SIG-M5 treated with dmso at 0.1 percent for 504 hours (cell line): ENCODE measurements at regions not wholly inside any gene's neighbourhood (a gene's known extent, or its start where the extent isn't known, plus 50 kb on each side); places are given as distances from the start of the nearest gene placed in this dataset.
"Not testable (repeated sequence)": the region's sequence is repeated elsewhere in the genome, so short reads cannot be mapped to it uniquely, and the experiment has no call there.

ENCODE experiments used
- DNase-seq: peaks from one replicate; lab custom pipeline; 2025; ENCODE audit not compliant: unreplicated experiment; lab: John Stamatoyannopoulos, UW

DNA sequence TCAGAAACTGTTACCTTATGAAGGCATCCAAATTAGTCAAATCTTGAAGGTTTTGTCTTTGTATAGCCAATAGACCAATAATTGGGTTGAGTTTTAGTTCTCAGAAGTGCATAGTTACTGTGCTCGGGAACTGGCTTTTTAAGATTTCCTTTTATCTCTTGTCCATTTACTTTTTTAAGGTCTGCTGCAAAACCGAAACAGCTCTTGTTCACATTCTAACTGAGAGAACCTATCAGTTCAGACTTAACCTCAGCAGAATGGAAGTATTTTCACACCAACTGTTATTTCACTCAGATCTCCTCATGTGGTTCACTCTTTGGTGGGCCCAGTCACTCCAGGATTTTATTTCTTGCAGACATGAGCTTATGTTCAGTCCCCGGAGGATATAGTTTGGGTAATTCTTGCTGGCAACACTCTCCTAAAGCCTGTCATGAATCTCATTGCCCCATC is 55.5 kb downstream of the TPBG start:
- DNase-seq = no peak

DNA sequence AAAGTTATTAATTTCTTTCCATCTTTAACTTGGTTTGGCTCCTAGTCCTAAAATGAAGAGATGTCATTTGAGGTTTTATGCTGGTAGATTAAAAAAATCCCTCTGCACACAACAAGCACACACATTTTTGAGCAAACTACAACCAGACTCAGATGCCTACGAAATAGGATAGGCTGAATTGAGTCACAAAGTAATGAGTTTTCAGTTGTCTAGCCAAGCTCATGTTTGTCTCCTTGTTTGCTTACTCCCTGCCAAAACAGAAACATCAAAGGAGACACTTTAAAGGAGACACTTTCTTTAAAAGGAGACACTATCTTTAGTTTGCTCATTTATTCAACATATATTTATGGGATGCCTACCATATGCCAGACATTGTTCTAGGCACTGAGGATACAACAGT is 56.2 kb downstream of the TPBG start:
- no peak for DNase-seq

GRCh38 chr6:82430611-82431010 is 67.0 kb downstream of the TPBG start:
- DNase-seq = no peak

- no peak for DNase-seq
Observed at GRCh38 chr6:82436740-82437139, 73.1 kb downstream of the TPBG start.

DNA sequence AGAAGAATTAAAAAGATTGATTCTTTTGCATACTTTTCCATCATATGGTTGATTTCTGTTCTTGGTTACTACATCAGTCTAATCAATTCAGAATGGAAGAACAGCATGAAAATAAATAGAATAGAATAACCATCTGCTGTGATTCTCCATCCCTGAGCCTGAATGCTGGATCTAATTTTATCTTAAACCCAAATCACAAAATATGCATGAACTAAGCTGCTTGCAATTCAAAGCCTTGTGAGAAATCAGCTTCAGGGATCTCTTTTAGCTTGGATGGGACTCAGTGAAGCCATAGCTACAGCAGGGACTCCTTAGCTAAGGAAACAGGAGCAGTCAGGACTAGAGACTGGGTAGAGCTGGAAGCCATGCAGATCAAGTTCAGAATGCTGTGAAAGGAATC is 74.1 kb downstream of the TPBG start:
- no peak for DNase-seq

DNA sequence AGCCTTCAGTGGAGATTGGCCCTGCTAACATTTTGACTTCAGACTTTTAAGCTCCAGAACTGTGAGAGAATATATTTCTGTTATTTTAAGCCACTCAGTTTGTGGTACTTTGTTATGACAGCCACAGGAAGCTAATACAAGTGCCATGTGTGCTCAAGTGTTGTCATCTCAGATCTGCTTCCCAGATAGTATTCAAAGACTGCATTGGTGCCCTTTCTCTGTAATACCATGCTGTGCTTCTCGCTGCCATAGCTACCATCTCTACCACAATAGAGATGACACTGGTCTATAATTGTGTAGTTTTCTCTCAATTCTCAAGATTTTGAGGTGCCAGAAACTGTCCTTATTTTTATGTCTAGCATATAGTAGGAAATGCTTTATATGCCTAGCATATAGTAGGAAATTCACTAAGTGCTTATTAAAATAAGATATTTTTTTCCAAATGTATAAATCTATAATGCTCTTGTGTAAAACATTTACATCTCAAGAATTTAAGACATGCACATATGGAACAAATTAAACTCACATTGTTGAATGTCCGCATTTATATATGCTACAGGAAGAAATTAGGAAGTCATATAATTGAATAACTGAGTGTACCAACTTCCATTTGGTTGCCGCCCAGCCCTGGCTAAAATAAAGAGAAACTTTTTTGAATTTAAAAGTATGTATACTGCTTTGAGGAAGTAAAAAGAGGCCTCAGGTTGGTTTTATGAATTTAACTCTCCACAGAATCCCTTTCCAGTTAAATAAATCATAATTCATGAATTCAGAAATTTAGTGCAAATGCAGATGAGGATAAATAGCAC is 77.6 kb downstream of the TPBG start:
- peak; percentile 7 for DNase-seq

- DNase-seq = no peak
Observed at GRCh38 chr6:82442061-82442719, 78.6 kb downstream of the TPBG start.

DNA sequence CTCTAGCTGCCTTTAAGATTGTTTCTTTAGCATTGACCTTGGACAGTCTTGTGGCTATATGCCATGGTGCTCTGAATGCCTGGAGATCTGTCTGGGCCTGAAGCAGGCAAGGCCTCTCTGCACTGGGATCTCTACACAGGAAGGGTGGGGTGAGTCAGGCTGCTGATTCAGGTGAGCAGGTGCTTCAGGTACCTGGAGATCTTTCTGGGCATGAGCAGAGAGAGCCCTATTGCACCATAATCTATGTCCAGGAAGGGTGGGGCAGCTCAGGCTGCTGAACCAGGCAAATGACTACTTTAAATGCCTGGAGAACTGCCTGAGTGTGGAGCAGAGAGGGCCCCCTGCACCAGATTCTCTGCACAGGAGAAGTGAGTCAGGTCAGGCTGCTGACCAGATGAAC is 94.5 kb downstream of the TPBG start:
- DNase-seq = no peak

DNA sequence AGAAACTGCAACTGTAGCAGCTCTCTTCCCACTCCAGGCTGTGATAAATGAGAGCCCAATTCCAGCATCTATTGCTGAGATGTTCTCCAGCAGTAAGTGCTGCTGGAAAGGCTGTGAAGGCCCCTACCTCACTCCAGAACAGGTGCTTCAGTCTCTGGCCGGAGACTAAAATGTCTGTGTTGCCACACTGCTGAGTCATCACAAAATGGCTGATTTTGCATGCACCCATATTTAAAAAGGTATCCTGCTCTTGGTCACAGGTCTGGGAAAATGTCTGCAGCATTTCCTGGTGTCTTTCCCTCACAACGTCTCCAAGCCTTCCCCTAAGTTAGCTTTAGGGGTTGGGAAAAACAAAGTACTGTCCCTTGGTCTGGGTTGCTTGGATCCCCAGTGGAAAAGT is 95.1 kb downstream of the TPBG start:
- no peak for DNase-seq

DNA sequence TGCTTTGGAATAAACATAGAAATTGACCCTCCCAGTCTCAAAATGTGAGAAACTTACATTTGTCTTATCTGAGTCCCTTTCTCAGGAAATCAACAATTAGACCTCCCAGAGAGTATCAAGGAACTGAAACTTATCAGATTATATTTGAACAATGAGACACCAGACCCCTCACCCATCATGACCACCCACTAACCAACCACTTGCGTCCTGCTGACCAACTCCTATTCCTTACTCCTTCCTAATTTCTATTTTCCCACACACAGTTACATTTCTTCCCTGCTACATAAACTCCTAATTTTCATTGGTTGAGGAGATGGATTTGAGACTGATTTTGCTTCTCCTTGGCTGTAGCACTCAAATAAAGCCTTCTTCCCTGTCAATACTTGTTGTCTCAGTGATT is 97.9 kb downstream of the TPBG start:
- no peak for DNase-seq

GRCh38 chr6:82467338-82467737 is 103.7 kb downstream of the TPBG start:
- DNase-seq = no peak

DNA sequence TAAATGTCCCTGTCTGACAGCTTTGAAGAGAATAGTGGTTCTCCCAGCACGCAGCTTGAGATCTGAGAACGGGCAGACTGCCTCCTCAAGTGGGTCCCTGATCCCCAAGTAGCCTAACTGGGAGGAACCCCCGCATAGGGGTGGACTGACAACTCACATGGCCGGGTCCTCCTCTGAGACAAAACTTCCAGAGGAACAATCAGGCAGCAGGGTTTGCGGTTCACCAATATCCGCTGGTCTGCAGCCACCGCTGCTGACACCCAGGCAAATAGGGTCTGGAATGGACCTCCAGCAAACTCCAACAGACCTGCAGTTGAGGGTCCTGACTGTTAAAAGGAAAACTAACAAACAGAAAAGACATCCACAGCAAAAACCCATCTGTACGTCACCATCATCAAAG is 106.5 kb downstream of the TPBG start:
- DNase-seq = not testable (repeated sequence)

- not testable (repeated sequence) for DNase-seq
Observed at GRCh38 chr6:82475106-82475505, 111.5 kb downstream of the TPBG start.

DNA sequence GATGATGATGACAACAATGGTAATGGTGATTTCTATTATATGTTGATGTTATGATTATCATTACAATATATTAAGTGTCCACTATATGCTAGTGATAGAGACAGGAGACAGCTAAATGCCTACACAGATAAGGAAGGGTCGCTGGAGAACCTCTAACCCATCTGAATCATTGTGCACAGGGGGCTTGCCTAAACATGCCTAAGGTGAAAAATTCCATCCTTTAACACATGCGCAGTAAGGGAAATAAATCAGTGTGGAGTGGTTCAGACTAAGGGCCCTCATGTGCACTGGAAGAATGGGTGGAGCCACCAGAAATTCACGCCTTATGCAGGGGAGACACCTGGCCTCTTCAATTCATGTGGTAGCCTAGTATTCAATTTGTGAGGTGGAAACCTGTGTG is 120.4 kb downstream of the TPBG start:
- DNase-seq = no peak

- no peak for DNase-seq
Observed at GRCh38 chr6:82484737-82485626, 121.4 kb downstream of the TPBG start.

DNA sequence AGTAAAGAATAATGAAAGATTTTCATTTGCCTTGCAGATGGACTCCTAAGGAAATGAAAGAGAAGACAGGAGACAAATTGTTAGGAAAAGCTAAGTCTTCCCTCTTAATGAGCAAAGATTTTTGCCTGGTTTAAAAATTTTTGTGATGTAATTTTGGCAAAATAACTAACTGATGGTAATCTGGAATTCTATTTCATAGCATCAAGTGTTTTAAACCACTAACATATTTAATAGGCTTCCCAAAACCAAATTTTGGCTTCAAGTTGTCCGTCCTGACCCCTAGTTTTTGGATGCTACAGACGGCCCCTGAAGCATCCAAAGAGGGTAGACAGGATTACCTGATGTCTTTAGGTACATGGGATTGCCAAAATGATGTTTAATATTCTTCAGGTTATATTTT is 124.3 kb downstream of the TPBG start:
- no peak for DNase-seq

DNA sequence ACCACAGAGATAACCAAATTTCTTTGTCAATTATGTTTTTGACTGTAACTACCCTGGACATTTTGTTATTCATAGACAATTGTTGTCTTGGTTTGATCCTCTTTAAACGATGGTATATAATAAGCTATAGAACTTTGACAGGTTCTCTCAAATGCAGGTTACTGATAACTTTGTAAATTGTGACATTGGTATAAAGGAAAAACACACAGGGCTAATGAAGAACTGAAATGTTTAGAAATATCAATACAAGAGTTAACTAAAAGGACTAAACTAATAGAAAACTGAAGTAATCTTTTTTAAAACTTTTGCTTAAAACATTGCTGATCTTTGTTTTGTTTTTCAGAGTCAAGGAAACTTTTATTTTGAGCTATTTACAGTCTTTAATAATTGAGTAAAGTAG is 124.8 kb downstream of the TPBG start:
- no peak for DNase-seq

GRCh38 chr6:82492134-82492533 is 128.5 kb downstream of the TPBG start:
- no peak for DNase-seq

- no peak for DNase-seq
Observed at GRCh38 chr6:82493467-82493866, 129.8 kb downstream of the TPBG start.

- DNase-seq = no peak
Observed at GRCh38 chr6:82494367-82494766, 130.8 kb downstream of the TPBG start.

- DNase-seq = not testable (repeated sequence)
Observed at GRCh38 chr6:82501901-82502300, 138.3 kb downstream of the TPBG start.

GRCh38 chr6:82506526-82506925 is 142.9 kb downstream of the TPBG start:
- no peak for DNase-seq
